GM19467 (cell line): ENCODE measurements at regions not wholly inside any gene's neighbourhood (a gene's known extent, or its start where the extent isn't known, plus 50 kb on each side); places are given as distances from the start of the nearest gene placed in this dataset.
A peak's percentile ranks its signal among the peaks of the same experiment; 100 is the strongest.
"Not testable (repeated sequence)": the region's sequence is repeated elsewhere in the genome, so short reads cannot be mapped to it uniquely, and the experiment has no call there.

Experiments
- ATAC-seq: cut with Tn5 transposase; IDR thresholded peaks from one replicate; pipeline ENCODE4 v1.9.1; 2021; ENCODE audit warnings: mild to moderate bottlenecking, moderate library complexity; ENCODE audit not compliant: unreplicated experiment

- ATAC-seq = no peak
Measured at GRCh38 chr13:67519356-67519755, 289.2 kb upstream of the PCDH9 start.

GRCh38 chr13:67518785-67519184 is 288.6 kb upstream of the PCDH9 start:
- ATAC-seq = no peak

GRCh38 chr13:67515895-67516294 is 285.8 kb upstream of the PCDH9 start:
- ATAC-seq = peak; percentile 81

- no peak for ATAC-seq
Measured at GRCh38 chr13:67509018-67509417, 278.9 kb upstream of the PCDH9 start.

- not testable (repeated sequence) for ATAC-seq
Measured at GRCh38 chr13:67508275-67508674, 278.1 kb upstream of the PCDH9 start.

- ATAC-seq = no peak
Measured at GRCh38 chr13:67506407-67506806, 276.3 kb upstream of the PCDH9 start.

GRCh38 chr13:67505376-67505775 is 275.2 kb upstream of the PCDH9 start:
- ATAC-seq = no peak

- ATAC-seq = no peak
Measured at GRCh38 chr13:67498948-67499347, 268.8 kb upstream of the PCDH9 start.

GRCh38 chr13:67493835-67494234 is 263.7 kb upstream of the PCDH9 start:
- no peak for ATAC-seq

- no peak for ATAC-seq
Measured at GRCh38 chr13:67489016-67489415, 258.9 kb upstream of the PCDH9 start.

GRCh38 chr13:67481445-67481844 is 251.3 kb upstream of the PCDH9 start:
- ATAC-seq = no peak

- ATAC-seq = no peak
Measured at GRCh38 chr13:67474115-67474514, 244.0 kb upstream of the PCDH9 start.

- ATAC-seq = no peak
Measured at GRCh38 chr13:67469623-67470022, 239.5 kb upstream of the PCDH9 start.

GRCh38 chr13:67466569-67466968 is 236.4 kb upstream of the PCDH9 start:
- ATAC-seq = no peak

GRCh38 chr13:67464154-67464553 is 234.0 kb upstream of the PCDH9 start:
- no peak for ATAC-seq

- ATAC-seq = no peak
Measured at GRCh38 chr13:67462098-67462497, 232.0 kb upstream of the PCDH9 start.

- ATAC-seq = not testable (repeated sequence)
Measured at GRCh38 chr13:67452526-67452925, 222.4 kb upstream of the PCDH9 start.

- ATAC-seq = no peak
Measured at GRCh38 chr13:67445436-67445835, 215.3 kb upstream of the PCDH9 start.

GRCh38 chr13:67443923-67444322 is 213.8 kb upstream of the PCDH9 start:
- ATAC-seq = no peak

- no peak for ATAC-seq
Measured at GRCh38 chr13:67440236-67440975, 210.3 kb upstream of the PCDH9 start.

- ATAC-seq = no peak
Measured at GRCh38 chr13:67439365-67439764, 209.2 kb upstream of the PCDH9 start.

- ATAC-seq = no peak
Measured at GRCh38 chr13:67438465-67438864, 208.3 kb upstream of the PCDH9 start.

GRCh38 chr13:67437244-67437643 is 207.1 kb upstream of the PCDH9 start:
- ATAC-seq = no peak
